SK-N-MC (cell line): ENCODE measurements at regions not wholly inside any gene's neighbourhood (a gene's known extent, or its start where the extent isn't known, plus 50 kb on each side); places are given as distances from the start of the nearest gene placed in this dataset.

ENCODE experiments used
- EZH2 ChIP-seq: fragments of 200-600 bp; sonication (generic); IDR thresholded peaks from one replicate; pipeline ENCODE4 v1.6.1; 2017; ENCODE audit warnings: antibody characterized with exemption
- FOXP2 ChIP-seq: optimal IDR thresholded peaks from 2 replicates; pipeline ENCODE3; 2011; ENCODE audit warnings: mild to moderate bottlenecking, moderate library complexity; ENCODE audit not compliant: insufficient read depth; ENCODE audit errors: extremely low read length, control extremely low read depth
- POLR2AphosphoS5 ChIP-seq: IDR thresholded peaks from 2 replicates; pipeline ENCODE4 v1.6.1; 2012; ENCODE audit warnings: mild to moderate bottlenecking, low read depth, low read length, borderline replicate concordance

- TF ChIP-seq POLR2AphosphoS5 = no peak
- TF ChIP-seq EZH2 = no peak
- no peak for TF ChIP-seq FOXP2
Observed at GRCh38 chr20:11027224-11027623, 353.4 kb upstream of the JAG1 start.
